SU-DHL-6 (cell line): ENCODE measurements at regions not wholly inside any gene's neighbourhood (a gene's known extent, or its start where the extent isn't known, plus 50 kb on each side); places are given as distances from the start of the nearest gene placed in this dataset.

Source experiments
- H2AFZ ChIP-seq: fragments of 200-600 bp; sonication (generic); 2 replicates; pipeline ENCODE4 v1.6.1; 2014; ENCODE audit warnings: low read depth, mild to moderate bottlenecking, moderate library complexity, mixed read lengths, antibody characterized with exemption, low read length; ENCODE audit not compliant: severe bottlenecking
- H3F3A ChIP-seq: fragments of 200-600 bp; shearing (Covaris generic); 2 replicates; pipeline ENCODE4 v1.6.0; 2016; ENCODE audit warnings: antibody characterized with exemption, mild to moderate bottlenecking; ENCODE audit not compliant: insufficient read depth
- H3K27ac ChIP-seq: fragments of 200-600 bp; sonication (generic); 2 replicates; pipeline ENCODE4 v1.5.1; 2016; ENCODE audit warnings: low read depth, mild to moderate bottlenecking, low read length, moderate library complexity, mixed read lengths
- H3K27me3 ChIP-seq: fragments of 200-600 bp; sonication (generic), shearing (Covaris generic); 2 replicates; pipeline ENCODE4 v1.6.0; 2014; ENCODE audit warnings: mild to moderate bottlenecking, low read length
- H3K36me3 ChIP-seq: fragments of 200-600 bp; sonication (generic); 2 replicates; pipeline ENCODE4 v1.6.1; 2014; ENCODE audit warnings: mild to moderate bottlenecking, low read length, mixed read lengths
- H3K4me2 ChIP-seq: fragments of 300-600, 200-600 bp; shearing (Covaris generic), sonication (generic); 2 replicates; pipeline ENCODE4 v1.6.0; 2014; ENCODE audit warnings: low read length, low read depth, mild to moderate bottlenecking; ENCODE audit not compliant: poor library complexity, severe bottlenecking
- H3K4me3 ChIP-seq: fragments of 200-600 bp; sonication (generic); 2 replicates; pipeline ENCODE4 v1.5.1; 2014; ENCODE audit warnings: antibody characterized with exemption, low read length, mild to moderate bottlenecking, mixed read lengths; ENCODE audit not compliant: insufficient read depth, poor library complexity, severe bottlenecking
- H3K79me2 ChIP-seq: fragments of 200-600 bp; sonication (generic); 2 replicates; pipeline ENCODE4 v1.6.1; 2014; ENCODE audit warnings: mild to moderate bottlenecking, low read length, moderate library complexity; ENCODE audit not compliant: insufficient read depth
- H3K9ac ChIP-seq: fragments of 200-600 bp; sonication (generic); 2 replicates; pipeline ENCODE4 v1.7.0; 2014; ENCODE audit warnings: mild to moderate bottlenecking, low read length
- H3K9me2 ChIP-seq: fragments of 200-600 bp; sonication (generic); replicated peaks from 2 replicates; pipeline ENCODE4 v1.6.1; 2014; ENCODE audit warnings: low read length; ENCODE audit not compliant: insufficient read depth
- H3K9me3 ChIP-seq: fragments of 200-600 bp; sonication (generic); 2 replicates; pipeline ENCODE4 v1.6.1; 2014; ENCODE audit warnings: low read length, mixed read lengths; ENCODE audit not compliant: insufficient read depth
- H4K20me1 ChIP-seq: fragments of 200-600 bp; sonication (generic); 2 replicates; pipeline ENCODE4 v1.6.1; 2014; ENCODE audit warnings: low read depth, mild to moderate bottlenecking, antibody characterized with exemption, low read length, moderate library complexity, mixed read lengths
- EZH2phosphoT487 ChIP-seq: fragments of 200-600 bp; sonication (generic), shearing (Covaris generic); conservative IDR thresholded peaks from 2 replicates; pipeline ENCODE4 v1.6.1; 2018; ENCODE audit warnings: mild to moderate bottlenecking, antibody characterized with exemption, low read length, moderate library complexity, mixed read lengths
- TF ChIP-seq, protein P1 (sequence below): fragments of 200-600 bp; sonication (generic); IDR thresholded peaks from one replicate; pipeline ENCODE4 v1.5.1; 2017; ENCODE audit warnings: antibody characterized with exemption, mild to moderate bottlenecking, low read length, moderate library complexity; ENCODE audit not compliant: insufficient read depth, poor library complexity, severe bottlenecking

DNA sequence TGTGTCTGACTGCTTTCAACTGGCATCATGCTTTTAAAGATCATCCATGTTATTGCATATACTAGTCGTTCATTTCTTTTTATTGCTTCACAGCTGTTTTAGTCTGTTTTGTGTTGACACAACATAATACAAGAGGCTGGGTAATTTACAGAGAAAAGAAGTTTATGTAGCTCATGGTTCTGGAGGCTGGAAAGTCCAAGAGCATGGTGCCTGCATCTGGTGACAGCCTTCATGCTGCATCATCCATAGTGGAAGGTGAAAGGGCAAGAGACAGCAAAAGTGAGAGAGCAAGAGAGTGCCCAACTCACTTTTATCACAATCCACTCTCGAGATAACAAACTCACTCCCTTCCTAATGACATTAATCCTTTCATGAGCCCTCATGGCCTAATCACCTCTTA lies 198.4 kb downstream of the NSG2 start:
- H3F3A ChIP-seq, result no peaks in the 10 kb centered on the region
- no peak for TF ChIP-seq EZH2phosphoT487
- TF ChIP-seq, protein P1, sequence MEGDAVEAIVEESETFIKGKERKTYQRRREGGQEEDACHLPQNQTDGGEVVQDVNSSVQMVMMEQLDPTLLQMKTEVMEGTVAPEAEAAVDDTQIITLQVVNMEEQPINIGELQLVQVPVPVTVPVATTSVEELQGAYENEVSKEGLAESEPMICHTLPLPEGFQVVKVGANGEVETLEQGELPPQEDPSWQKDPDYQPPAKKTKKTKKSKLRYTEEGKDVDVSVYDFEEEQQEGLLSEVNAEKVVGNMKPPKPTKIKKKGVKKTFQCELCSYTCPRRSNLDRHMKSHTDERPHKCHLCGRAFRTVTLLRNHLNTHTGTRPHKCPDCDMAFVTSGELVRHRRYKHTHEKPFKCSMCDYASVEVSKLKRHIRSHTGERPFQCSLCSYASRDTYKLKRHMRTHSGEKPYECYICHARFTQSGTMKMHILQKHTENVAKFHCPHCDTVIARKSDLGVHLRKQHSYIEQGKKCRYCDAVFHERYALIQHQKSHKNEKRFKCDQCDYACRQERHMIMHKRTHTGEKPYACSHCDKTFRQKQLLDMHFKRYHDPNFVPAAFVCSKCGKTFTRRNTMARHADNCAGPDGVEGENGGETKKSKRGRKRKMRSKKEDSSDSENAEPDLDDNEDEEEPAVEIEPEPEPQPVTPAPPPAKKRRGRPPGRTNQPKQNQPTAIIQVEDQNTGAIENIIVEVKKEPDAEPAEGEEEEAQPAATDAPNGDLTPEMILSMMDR, result no peak
- H3K4me2 ChIP-seq, result no peak overlapping the region
- no peak overlapping the region for H3K4me3 ChIP-seq
- H3K79me2 ChIP-seq, result no peaks in the 10 kb centered on the region
- H2AFZ ChIP-seq, result no peak overlapping the region
- no peaks in the 10 kb centered on the region; the same call in 1 of the 2 replicates for H3K27me3 ChIP-seq
- H3K36me3 ChIP-seq, result no peaks in the 10 kb centered on the region
- H3K9me3 ChIP-seq, result no peaks in the 10 kb centered on the region
- no peak overlapping the region for H3K27ac ChIP-seq
- H3K9ac ChIP-seq, result no peak overlapping the region
- no peaks in the 10 kb centered on the region for H4K20me1 ChIP-seq
- H3K9me2 ChIP-seq, result no peaks in the 10 kb centered on the region

DNA sequence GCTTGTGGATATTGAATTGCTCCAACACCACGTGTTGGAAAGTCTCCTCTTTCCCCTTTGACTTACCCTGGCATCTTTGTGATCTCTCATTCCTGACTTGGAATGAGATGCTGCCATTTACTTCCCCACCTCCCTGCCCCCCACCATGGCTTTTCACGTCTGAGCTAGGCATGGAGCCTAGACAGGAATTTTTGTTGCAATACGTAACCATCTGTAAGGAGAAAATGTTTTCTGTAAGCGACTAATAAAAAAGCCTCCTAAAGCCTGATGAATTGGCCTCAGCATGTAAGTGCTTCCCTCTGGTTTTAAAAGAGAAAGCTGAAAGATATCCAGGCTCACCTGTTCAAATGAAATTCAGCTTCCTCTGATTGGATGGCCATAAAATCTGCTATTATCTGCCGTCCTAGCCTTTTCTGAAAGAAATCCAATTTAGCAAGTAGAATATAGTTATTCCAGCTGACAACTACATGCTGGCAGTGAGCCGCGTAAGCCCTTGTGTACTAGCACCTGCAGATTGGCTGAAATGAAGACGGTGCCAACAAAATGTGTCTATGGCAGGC lies 200.1 kb downstream of the NSG2 start:
- Histone ChIP-seq H3K27ac (no peak overlapping the region), H3K9me3 (no peaks in the 10 kb centered on the region), H3K9me2 (no peaks in the 10 kb centered on the region), H4K20me1 (no peaks in the 10 kb centered on the region), H3K79me2 (no peaks in the 10 kb centered on the region), H3K36me3 (no peaks in the 10 kb centered on the region), H3K27me3 (no peaks in the 10 kb centered on the region; the same call in 1 of the 2 replicates), H3K4me2 (no peak overlapping the region), H3F3A (no peaks in the 10 kb centered on the region), H3K4me3 (no peak overlapping the region), H2AFZ (no peak overlapping the region), H3K9ac (no peak overlapping the region)
- TF ChIP-seq, protein P1, result no peak
- TF ChIP-seq EZH2phosphoT487, result no peak

DNA sequence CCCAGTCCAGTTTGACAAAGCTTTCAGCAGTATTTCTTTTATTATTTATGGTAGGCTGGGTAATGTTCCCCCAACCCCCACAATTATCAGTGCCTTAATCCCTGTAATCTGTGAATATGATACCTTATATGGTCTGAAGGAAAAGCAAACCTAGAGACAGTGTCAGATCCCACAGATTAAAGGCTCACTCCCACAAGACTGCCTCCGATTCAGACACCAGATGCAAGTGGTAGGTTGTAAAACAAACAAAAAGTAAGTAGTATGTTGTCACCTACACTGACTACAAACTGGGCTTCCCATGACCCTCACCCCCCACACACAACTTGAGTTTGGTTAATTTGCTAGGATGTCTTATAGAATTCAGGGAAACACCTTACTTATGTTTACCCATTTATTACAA lies 201.2 kb downstream of the NSG2 start:
- Histone ChIP-seq H3K9ac (no peak overlapping the region), H3K27me3 (no peaks in the 10 kb centered on the region; the same call in 1 of the 2 replicates), H3K4me2 (no peak overlapping the region), H3K9me2 (no peaks in the 10 kb centered on the region), H4K20me1 (no peaks in the 10 kb centered on the region), H3K4me3 (no peak overlapping the region), H2AFZ (no peak overlapping the region), H3K79me2 (no peaks in the 10 kb centered on the region), H3K27ac (no peak overlapping the region), H3F3A (no peaks in the 10 kb centered on the region), H3K36me3 (no peaks in the 10 kb centered on the region), H3K9me3 (no peaks in the 10 kb centered on the region)
- TF ChIP-seq EZH2phosphoT487, result no peak
- TF ChIP-seq, protein P1, result no peak
